ENCODE measurements at regions not wholly inside any gene's neighbourhood (a gene's known extent, or its start where the extent isn't known, plus 50 kb on each side); places are given as distances from the start of the nearest gene placed in this dataset.

DNA sequence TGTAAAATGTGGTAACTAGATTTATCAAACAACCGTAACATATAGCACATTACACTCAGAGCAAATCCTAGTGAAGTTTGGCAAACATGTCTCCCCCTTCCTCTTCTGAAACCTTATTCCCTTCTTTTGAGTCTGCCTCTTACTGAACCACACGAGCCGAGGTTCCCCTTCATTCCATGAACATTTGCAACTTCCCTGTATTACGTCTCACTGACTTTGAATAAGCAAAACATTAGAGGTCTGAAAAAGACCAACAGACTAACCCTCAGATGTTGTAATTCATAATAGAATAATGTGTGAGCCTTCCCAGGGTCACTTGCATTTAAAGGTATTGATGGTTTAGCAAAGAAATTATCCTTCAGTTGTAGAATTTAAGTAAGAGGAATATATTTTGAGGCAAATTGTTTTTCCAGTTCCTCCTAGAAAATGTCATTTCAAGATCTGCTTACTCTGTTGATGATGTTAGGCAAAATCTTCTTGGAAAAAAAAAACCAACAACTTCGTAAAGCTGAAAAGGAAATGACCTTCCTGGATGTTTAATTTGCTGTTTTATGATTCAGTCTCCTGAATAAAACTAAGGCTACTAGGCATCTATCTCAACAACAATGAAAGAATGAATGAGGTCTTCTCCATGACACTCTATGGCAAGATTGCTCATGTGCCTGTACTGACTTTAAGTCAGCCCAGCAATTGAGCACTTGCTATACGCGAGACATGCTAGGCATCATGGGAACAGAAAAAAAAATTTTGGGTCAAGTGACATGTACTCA lies 296.9 kb upstream of the NECTIN3 start:
- DNase-seq: no peak

DNA sequence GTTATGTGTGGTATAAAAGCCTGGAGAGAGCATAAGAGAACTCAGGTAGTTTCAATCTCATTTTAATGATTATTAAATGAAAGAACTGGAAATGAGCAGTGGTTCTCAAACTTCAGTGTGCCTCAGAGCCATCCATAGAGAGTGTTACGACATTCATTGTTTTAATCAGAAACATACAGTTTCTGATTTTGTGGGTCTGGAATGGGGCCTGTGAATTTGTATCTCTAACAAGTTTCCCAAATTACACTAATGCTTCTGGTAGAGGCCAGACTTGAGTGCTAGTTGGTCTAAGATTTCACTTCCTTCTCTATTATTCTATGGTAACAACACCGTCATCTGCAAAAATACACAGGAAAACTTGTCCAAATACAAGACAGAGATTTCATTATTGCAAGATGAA lies 292.0 kb upstream of the NECTIN3 start:
- DNase-seq: no peak

DNA sequence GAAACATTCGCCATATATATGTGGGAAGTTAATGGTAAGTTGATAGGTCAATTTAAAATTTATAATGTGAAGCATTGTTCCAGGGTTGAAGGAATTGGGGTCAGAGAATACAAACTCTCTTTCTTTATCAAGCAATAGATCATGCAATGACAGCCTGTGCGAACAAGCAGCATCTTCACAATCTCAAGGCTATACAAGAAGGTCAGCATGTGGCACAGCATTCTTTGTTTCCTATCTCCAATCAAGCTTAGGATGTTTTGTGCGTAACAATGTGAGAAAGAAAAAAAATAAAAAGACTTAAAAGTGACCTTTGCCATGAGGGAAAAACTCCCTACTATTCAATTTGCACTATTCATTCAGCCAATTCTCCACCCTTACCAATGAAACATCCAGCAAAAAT lies 288.1 kb upstream of the NECTIN3 start:
- no peak for DNase-seq

DNA sequence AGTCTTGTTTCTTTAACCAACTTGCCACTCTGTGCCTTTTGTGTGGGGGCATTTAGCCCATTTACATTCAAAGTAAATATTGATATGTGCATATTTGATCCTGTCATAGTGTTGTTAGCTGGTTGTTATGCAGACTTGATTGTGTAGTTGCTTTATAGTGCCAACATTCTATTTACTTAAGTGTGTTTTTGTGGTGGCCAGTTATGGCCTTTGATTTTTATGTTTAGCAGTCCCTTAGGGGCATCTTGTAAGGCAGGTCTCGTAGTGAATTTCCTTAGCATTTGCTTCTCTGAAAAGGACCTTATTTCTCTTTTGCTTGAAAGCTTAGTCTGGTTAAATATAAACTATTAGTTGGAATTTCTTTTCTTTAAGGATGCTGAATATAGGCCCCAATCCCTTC lies 282.8 kb upstream of the NECTIN3 start:
- DNase-seq: no peak

DNA sequence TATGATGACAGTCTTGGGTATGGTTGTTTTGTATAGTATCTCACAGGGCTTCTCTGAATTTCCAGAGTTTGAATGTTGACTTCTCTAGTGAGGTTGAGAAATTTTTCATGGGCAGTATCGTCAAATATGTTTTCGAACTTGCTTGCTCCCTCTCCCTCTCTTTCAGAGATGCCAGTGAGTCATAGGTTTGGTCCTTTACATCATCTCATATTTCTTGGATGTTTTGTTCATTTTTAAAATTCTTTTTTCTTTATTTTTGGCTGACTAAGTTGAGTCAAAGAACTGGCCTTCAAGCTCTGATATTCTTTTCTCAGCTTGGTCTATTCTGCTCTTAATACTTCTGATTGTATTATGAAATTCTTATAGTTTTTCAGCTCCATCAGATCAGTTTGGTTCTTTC lies 282.3 kb upstream of the NECTIN3 start:
- no peak for DNase-seq

DNA sequence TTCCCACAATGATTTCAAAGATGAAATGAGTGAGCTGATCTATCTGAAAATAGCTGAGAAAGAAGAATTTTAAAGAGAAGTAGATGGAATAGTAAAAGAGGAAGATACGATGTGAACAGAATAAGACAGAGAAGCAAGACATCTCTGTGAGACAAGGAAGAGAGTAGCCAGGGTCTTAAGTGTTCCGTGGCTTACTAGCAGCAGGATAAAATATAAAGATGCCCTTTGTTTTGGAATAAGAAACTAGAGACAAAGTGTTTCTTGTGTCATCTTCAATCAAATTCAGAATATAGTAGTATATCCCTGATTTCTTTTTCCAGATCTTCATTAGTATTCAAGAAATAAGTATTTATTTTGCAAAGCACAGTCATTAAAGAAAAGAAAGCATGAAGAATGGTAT lies 281.0 kb upstream of the NECTIN3 start:
- no peak for DNase-seq

DNA sequence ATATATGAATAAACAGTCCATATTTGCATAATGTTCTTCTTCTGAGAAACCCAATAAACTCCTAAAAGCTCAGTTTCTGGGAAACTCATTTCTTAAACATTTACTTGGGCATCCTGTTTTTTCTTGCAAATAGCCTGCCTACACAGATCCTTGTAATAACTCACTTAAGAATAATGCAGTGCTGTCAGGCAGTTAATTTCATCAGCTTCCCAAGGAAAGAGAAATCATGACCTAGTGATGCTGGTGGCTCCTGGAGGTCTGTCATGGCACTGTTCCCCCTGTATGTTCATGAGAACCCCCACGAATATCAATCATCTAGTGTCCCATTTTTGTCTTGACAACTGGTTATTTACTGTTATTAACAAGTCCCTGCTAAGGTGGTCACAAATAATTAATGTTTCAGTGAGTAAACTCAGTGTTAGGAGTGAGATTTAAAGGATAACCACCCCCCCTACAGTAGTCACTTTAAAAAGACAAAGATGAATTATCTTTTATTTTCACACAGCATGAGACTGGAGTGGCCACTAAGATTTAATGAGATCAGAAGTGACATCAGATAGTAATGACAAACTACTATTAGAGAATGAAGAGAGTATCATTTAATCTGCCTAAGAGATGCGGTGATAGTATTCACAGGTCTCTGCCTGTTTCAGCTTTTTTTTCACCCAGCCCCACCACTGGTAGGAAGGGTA lies 279.5 kb upstream of the NECTIN3 start:
- no peak for DNase-seq

DNA sequence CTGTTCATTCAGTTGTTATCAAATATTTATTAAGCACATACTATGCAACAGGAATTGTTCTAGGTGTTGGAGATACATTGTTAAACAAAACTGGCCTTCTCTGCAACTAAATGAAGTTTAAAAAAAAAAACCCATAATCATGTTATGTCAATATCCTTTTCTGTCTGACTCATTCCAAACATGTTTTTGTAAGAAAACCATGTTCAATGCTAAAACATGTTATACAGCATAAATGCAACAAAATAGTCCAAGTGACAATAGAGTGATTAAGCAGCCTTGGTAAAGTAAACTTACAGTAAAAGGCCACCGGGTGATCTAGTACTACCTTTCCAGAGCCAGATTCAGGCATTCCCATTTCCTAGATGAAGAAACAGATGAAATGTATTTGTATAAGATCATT lies 278.0 kb upstream of the NECTIN3 start:
- DNase-seq: no peak

DNA sequence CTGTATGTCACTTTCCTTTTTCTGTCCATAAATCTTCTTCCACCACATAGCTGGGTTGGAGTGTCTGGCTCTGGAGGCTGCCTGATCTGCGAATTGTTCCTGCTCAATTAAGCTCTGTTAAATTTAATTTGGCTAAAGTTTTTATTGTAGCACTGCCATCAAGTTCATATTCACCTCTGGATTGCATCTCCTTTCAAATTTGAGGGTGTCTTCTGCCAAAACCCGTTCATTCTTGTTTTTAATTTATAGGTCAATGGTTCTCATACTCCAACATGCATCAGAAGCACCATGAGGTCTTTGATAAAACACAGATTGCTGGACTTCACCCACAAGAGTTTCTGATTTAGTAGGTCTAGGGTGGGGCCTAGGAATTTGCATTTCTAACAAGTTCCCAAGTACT lies 276.5 kb upstream of the NECTIN3 start:
- DNase-seq: no peak

DNA sequence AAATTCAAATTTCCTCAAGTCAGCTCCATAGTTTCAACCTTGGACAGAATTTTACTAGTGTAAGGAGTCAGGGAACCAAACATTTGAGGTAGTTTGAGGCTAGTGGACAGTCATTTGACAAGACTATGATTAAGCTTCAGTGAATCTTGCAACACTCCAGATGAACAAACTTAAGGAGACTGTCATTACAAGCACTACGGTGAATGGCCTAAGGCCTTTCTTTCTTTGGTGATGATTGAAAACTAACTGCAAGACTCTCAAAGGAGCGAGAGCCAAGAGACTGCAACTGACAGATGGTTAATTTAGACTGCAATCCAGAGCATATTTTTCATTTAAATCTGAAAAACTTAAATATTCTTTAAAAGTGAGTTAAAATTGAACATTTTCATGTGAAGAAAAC lies 272.3 kb upstream of the NECTIN3 start:
- no peak for DNase-seq

DNA sequence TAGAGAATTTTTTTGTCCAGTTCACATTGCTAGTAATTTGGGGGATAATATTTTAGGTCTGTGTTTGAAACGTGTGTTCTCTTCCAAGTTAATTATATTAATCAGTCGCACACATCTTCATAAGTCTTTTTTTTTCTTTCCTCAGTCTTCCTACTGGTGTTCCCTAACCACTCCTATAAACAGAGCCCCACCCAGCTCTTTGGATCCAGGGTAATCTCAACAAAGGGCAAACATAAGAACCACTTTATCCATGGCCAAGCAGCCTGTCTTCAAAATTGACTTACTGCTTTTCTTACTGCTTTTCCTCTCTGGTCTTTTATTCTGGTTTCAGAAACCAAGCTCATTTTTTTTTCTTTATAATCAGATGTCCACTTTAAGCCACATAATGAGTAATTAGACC lies 266.8 kb upstream of the NECTIN3 start:
- no peak for DNase-seq

DNA sequence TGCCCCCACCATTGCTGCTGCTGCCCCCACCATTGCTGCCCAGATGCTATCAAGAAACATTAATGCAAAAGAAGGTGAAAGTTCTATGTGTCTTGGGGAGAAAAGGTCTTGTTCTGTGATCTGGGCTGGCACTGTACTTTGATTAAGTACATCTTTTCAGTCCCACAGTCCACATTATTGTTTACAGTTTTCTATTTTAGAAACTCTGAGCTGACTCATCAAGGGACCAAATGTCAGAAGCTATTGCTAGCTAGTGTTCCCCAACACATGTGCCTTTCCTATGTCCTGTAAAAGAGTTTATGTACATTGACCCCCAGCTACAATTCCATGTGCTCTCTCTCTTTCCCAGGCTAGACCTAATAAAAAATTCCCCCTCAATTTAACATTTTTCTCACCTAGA lies 264.7 kb upstream of the NECTIN3 start:
- no peak for DNase-seq

DNA sequence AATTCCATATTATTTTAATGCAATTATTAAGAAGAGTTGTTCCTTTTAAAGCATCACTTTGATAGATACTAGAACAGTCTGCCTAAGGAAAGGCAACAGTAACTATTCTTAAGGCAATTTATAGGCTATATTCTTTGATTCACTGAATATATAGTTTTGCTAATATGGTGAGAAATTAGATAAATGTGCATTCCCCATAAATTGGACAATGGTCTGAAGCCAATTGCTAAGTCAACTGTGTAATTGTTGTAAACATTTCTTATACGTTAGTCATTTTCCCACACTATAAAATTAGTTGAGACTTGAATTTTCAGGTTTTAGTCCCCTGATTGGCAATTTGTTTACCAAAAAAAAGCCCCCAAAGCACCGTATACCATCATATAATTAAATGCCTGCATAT lies 263.0 kb upstream of the NECTIN3 start:
- no peak for DNase-seq

DNA sequence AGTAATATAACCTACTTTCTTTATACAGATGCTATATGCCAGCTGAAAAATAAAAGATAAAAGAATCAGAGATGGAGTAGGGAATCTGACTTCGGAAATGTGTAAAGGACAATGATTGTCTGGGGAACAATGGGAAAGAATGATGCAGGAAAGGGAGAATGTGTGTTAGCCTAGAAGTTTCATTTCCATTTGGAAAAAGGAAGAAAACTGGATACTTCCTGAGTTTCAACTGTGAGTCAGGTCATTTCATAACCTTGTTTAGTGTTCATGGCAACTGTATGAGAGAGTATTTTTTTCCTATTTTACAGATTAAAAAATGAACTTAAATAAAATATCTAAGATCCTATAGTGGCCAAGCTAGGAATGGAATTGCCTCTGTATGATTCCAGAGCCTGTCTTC lies 261.3 kb upstream of the NECTIN3 start:
- no peak for DNase-seq

DNA sequence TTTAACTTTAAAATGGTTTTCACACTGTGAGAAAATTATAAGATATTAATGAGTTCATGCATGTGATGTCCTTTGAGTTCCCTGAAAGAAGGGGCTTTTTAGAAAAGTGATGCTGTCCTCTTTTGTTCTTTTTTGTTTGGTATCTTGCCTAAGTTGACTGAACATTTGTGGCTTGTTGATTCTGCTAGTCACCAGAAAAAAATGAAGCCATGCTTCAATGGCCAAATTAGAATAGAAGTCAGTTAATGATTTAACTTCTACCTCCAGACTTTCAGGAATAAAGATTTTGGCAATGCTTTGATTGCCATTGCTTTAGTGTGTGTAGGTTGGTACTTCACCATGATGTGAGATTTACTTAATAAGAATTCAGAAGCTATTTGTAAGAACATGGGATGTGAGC lies 260.6 kb upstream of the NECTIN3 start:
- no peak for DNase-seq

DNA sequence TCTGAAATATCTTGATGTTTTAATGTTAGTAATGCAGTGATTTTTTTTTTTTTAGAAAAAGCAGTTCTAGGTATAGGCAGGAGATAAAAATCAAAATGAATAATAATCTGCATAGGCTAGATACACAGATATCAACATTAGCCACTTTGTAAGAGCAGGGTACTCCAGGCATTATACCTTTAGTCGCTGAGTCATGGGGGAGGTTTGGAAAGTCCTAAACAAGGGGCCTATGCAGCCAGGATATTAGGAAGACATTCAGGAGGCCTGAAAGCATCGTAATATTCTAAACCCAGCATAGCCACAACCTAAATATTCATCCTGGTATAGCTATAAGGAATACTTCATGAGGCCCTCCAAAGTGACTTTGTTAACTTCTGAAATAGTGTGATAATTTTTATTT lies 258.1 kb upstream of the NECTIN3 start:
- DNase-seq: no peak

DNA sequence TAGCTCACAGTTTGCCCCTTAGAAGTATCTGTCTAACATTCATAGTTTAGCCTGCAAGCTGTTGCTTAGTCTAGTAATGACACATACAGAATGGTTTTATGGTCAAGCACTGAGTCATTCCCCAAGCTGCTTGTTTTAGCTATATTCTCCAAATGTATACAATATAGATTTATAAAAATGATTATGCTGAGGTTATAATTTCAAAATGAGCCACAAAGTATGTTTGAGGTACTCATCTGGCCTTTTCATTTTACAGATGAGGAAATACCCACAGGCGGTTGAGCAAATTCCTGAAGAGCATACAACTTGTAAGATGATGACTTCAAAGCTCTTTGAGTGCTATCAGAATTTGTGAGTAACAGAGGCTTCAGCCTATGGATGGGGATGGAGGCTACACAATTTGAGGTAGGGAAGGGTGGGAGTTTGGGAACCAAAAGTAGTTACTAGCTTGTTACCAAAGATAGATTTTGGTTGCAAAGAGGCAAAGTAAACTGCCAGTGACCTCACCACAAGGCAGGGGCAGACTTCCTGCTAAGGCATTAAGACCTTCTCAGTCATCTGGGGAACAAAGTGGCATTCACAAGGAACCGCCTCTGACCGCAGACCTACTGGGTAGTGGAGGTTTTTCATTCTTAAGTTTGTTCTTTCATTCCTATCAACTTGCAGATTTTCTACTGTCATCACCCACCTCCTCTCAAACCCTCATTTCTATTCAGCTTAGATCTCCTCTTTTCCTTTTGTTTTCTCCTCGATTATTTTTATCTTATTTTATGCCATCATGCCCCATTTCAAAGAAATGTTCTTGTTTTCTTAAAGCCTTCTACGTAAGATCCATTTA lies 257.2 kb upstream of the NECTIN3 start:
- DNase-seq: no peak

DNA sequence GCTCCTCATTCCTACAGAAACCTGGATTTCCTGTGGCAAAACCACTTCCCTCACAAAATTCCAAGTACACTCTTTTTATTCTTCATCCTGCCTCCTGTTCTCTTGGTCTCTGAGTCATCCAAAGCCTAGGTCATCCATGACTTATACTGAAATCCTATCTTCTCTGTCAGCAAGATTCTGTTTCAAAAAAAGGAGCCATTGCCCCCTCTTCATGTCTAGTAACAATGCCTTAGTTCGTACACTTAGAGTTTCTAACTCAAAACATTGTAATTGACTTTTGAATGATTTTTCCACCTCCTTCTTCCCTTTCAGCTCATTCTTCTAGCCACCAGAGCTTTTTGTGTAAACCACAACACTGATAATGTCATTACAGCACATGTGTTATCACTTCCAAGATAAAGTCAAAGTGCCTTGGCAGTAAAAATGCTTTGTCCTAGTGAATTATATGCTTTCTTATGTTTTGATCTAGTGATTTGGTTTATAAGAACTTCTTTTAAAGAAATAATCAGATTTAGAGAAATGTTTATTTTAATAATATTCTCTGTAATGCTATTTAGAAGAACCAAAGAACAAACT lies 256.5 kb upstream of the NECTIN3 start:
- no peak for DNase-seq

DNA sequence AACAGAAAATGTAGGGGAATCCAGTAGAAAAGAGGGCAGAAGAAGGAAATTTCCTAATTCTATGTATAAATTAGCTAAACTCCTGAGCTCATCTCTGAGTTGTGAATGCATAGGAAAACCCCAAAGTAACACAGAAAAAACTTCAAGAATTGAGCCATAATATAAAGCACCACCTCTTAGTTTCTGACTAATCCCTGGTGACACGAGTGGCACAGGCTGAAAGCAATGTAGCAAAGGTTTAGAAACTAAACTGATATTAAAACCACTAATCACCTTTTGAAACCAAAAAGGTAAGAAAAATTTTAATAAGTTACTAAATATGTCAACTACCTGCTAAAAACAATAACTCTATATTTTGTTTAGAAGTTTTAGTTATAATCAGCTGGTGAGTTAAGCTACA lies 255.6 kb upstream of the NECTIN3 start:
- no peak for DNase-seq

DNA sequence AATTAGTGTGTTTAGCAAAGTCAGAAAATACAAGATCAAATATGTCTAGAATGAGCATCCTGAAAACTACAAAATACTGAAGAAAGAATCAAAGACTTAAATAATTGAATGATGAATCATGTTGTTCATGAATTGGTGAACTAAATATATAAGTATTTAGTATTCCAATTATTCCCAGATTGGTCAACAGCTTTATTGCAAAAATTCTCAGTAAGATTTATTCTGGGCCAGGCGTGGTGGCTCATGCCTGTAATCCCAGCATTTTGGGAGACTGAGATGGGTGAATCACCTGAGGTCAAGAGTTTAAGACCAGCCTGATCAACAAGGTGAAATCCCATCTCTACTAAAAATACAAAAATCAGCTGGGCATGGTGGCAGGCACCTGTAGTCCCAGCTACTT lies 250.0 kb upstream of the NECTIN3 start:
- DNase-seq: no peak

DNA sequence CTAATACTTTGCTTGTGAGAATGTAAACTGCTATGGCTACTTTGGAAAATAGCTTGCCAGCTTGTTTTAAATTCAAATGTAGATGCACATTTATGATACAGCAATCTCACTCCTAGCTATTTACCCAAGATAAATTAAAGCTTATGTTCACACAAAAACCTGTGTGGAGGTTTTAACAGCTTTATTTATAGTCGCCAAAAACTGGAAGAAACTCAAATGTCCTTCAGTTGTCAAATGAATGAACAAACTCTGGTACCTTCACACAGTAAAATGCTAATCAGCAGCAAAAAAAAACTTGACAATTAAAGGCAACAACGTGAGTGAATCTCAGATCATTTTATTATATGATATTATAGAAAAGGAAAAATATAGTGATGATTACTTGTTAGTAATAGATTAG lies 248.6 kb upstream of the NECTIN3 start:
- DNase-seq: no peak

DNA sequence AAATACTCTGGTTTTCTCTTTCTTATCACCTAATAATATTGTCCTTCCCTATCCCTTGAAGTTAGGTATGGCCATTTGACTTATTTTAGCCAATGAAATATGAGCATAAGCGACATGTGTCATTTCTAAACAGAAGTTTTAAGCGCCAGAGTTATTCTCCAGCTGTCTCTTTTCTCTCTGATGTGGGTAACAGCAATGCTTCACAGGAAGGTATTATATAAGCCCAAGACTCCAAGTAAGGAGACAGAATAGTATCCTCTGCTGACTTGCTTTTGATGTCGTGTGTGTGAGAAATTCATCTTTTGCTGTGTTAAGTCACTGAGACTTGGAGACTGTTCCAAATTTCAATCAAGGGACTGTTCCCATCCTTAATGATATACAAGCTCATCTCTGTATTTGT lies 224.6 kb upstream of the NECTIN3 start:
- no peak for DNase-seq

DNA sequence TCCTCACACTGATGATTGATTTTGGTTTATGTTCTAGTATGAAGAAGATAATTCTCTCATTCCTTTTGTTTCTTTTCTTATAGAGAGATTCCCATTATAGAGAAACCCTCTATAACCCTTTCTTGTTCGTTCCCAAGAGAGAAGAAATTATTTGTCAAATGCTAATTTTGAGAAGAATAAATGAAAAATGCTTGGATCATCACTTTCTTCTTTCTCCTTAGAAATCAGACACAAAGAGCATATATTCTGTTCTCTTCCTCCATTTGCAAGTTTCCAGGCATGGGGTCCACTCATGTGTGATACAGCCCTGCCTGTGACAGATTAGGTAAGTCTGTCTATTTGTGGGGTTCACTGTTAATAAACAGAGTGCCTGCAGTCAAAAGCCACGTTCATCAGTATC lies 222.6 kb upstream of the NECTIN3 start:
- DNase-seq: no peak

DNA sequence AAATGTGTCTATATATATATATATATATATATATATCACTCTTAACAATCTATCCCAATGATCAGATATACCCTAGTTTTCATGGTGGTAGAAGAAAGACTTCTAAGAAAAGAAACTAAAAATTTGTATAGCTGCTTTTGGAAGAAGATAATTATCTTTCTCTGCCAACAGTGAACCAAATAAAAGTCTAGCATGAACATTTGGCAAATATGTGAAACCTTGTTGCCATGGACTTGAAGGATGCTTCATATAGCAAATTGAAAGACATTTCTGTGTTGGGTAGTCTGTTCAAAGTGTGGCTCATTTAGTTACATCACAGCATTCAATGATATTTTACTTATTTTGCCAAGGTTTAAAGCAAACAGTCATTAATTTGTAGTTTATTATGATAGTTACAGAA lies 219.9 kb upstream of the NECTIN3 start:
- DNase-seq: no peak
